A549 (cell line): ENCODE measurements at regions not wholly inside any gene's neighbourhood (a gene's known extent, or its start where the extent isn't known, plus 50 kb on each side); places are given as distances from the start of the nearest gene placed in this dataset.
"Not testable (repeated sequence)": the region's sequence is repeated elsewhere in the genome, so short reads cannot be mapped to it uniquely, and the experiment has no call there.

ENCODE experiments used
- FOSL2 ChIP-seq, 2 experiments: fragments of 450-650 bp in 1 of 2; fragments of >200 bp in 1 of 2; sonication (Bioruptor Twin) in 1 of 2; formaldehyde crosslinking; IDR thresholded peaks; 2 replicates each; pipeline versions ENCODE4 v1.5.0 to v1.6.1; 2016 to 2020; ENCODE audit warnings: mild to moderate bottlenecking in 1 of 2, moderate library complexity in 1 of 2
- KDM1A ChIP-seq: fragments of 200-600 bp; sonication (generic); IDR thresholded peaks from 2 replicates; pipeline ENCODE4 v1.6.1; 2016; ENCODE audit warnings: low read depth, mild to moderate bottlenecking
- MYC ChIP-seq: IDR thresholded peaks from 2 replicates; pipeline ENCODE4 v1.6.1; 2012; ENCODE audit warnings: mild to moderate bottlenecking, inconsistent platforms, low read length, improper control_type of control experiment, borderline replicate concordance
- ZNF302 ChIP-seq: fragments of 250-450 bp; sonication (Bioruptor Pico); IDR thresholded peaks from 2 replicates; pipeline ENCODE4 v1.9.0; 2021; ENCODE audit warnings: inconsistent platforms, mild to moderate bottlenecking, moderate library complexity
- TF ChIP-seq, protein P1 (sequence below): fragments of >200 bp; sonication (Bioruptor Twin); formaldehyde crosslinking; IDR thresholded peaks from 3 replicates; pipeline ENCODE4 v1.5.1; 2016

DNA sequence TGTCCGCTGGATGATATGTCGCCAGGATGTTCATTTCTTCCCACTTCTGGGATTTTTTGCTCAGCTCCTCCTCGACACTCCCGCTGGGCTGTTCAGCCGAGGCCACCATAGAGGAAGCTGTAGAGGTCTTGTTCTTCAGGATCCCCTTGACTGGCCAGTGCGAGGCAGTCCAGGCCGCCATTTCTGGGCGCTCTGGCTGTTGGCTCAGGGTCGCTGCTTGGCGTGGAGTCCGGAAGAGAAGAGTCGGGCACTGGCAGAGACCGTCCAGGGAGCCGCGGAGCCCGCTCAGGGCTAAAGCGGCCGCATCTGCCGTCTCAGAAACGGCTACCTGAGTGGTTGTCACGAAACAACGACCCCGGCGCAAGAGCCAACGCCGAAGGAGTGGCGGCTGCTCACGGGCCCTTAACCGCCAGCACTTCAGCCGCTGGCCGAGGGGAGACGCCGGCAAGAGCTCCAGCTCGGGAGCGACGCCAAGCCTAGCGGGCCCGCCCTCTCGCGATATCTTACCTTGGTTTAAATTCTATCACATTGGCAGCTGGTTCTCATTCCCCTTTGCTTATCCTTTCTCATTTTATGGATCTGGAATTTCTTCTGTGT lies 50.9 kb upstream of the RUBCNL start:
- TF ChIP-seq ZNF302 (CRISPR knock-in tag); FOSL2 (IDR thresholded peaks at IDR 0.05); FOSL2 (CRISPR knock-in tag; IDR thresholded peaks at IDR 0.05); KDM1A; MYC: not testable (repeated sequence)
- TF ChIP-seq, protein P1, sequence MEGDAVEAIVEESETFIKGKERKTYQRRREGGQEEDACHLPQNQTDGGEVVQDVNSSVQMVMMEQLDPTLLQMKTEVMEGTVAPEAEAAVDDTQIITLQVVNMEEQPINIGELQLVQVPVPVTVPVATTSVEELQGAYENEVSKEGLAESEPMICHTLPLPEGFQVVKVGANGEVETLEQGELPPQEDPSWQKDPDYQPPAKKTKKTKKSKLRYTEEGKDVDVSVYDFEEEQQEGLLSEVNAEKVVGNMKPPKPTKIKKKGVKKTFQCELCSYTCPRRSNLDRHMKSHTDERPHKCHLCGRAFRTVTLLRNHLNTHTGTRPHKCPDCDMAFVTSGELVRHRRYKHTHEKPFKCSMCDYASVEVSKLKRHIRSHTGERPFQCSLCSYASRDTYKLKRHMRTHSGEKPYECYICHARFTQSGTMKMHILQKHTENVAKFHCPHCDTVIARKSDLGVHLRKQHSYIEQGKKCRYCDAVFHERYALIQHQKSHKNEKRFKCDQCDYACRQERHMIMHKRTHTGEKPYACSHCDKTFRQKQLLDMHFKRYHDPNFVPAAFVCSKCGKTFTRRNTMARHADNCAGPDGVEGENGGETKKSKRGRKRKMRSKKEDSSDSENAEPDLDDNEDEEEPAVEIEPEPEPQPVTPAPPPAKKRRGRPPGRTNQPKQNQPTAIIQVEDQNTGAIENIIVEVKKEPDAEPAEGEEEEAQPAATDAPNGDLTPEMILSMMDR, result not testable (repeated sequence)
